DMS153 treated with DMSO at 0.1 percent for 48 hours (cell line): ENCODE measurements at regions not wholly inside any gene's neighbourhood (a gene's known extent, or its start where the extent isn't known, plus 50 kb on each side); places are given as distances from the start of the nearest gene placed in this dataset.

ENCODE experiments used
- DNase-seq: peaks from one replicate; lab custom pipeline; 2025; ENCODE audit not compliant: unreplicated experiment; lab: John Stamatoyannopoulos, UW

GRCh38 chr22:48888466-48889208 lies 939.0 kb downstream of the BRD1 start:
- DNase-seq = no peak

DNA sequence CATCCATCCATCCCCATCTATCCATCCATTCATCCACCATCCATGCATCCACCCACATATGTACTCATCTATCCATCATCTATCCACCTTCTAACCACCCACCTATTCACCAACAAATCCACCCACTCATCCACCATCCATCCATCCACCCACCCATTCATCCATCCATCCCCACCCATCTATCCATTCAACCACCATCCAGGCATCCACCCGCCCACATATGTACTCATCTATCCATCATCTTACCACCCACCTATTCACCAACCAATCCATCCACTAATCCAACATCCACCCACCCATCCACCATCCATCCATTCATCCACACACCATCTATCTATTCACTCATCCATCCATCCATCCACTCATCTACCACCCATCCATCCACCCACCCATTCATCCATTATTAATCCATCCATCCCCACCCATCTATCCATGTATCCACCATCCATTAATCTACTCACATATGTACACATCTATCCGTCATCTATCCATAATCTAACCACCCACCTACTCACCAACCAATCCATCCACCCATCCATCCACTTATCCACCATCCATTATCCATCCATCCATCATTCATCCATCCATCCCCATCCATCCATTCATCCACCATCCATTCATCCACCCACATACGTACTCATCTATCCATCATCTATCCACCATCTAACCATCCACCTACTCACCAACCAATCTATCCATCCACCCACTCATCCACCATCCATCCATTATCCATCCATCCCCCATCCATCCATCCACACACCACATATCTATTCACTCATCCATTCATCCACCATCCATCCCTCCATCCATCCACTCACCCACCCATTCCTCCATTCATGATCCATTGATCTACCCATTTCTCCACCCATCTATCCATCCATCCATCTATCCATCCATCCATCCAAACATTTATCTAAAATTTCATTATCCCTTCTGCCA lies 940.0 kb downstream of the BRD1 start:
- no peak for DNase-seq

DNA sequence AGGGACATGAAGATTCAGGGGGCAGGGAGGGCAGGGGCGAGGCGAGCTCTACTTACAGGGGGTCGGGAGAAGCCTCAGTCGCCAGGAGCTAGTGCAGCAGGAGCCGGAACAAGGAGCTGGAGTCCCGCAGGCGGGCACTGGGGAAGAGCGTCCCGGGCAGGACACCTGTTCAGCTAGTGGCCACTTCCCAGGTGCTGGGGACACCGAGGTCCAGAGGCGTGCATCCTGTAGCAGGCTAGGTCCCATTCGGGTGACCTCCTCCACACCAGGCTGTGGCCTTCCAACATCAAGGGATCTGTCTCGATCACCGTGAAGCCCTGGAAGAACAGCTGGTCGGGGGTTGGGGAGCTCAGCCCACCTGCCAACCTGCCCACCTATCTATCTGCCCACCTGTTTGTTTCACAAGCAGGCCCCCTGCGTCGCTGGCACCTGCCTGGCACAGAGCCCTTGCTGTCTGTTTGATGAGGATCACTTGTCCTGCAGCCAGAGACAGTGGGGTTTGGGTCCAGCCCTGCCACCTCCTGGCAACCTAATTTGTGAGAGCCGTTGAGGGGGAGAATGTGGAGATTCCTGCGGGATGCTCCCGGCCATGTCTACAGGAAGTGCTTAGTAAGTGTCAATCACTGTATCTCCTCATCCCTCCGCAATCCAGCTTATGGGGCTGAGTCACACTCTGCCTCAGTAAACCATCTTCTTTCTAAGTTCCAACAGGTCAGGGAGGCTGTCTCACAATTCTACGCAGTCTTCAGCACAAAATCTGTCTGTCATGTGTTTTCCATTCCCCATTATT lies 940.9 kb downstream of the BRD1 start:
- peak; percentile 44 for DNase-seq

- peak; percentile 68 for DNase-seq
Observed at GRCh38 chr22:48885919-48886305, 941.8 kb downstream of the BRD1 start.

DNA sequence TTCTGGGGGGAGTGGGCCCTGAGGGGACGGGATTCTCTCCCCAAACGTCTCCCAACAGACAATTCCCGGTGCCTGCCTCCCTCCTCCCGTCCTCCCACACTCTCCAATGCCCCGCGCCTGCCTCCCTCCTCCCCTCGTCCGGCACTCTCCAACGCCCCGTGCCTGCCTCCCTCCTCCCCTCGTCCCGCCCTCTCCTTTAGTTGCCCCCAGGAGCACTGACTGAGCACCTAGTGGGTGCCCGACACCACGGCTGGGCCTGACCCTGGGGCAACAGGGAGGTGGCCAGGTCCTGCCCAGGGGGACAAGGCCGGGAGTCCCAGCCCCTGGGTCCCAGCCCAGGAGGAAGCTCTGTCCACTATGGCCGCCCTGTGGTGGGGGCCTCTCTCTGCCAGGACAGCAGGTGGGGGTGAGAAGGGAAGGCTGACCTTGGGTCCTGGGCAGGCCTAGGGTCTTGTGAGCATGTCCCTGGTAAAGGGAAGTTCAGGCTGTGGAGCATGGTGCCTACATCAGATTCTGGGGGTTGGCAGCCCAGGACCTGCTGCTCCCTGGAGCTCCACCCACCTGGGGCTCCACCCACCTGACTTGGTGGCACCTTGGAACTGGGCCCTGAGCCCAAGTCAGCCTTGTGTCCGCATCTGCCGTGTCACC lies 942.3 kb downstream of the BRD1 start:
- DNase-seq = no peak

DNA sequence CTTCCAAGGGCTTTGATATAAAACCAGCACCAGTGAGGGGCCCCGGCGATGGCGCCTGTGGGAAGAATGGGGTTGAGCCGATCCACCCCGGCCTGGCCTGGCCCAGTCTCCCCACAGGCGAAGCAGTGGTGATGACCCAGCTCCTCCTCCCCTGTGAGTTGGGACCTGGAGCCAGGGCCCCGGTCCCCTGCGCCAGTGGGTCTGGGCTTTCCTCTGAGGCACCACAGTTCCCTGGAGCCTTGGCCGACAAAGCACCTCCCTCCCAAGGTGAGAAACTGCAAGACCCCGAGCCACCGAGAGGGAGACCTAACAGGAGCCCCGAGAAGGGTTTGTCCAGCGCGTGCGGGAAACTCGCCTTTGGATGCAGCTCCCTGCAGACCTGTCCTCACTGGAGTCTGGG lies 942.9 kb downstream of the BRD1 start:
- DNase-seq = no peak

DNA sequence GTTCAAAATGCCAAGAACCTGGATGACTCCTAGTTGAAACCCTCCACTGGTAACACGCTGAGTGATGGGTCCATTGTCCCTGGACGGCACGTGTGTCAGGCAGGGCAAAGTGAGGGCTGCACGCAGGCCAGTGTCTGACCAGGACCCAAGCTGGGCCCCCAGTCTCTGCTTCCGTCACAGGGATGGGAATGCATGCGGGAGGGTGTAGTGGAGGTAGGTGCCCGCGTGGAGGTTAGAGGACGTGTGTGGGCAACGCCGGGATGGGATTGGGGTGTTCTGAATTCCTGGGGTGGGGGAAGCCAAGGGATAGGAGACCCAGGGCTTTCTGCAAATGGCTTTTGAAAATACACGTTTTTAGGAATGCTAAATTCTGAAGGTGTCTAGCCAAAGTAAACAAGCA lies 943.3 kb downstream of the BRD1 start:
- no peak for DNase-seq

GRCh38 chr22:48883211-48883960 lies 944.3 kb downstream of the BRD1 start:
- no peak for DNase-seq

GRCh38 chr22:48882636-48883200 lies 945.0 kb downstream of the BRD1 start:
- DNase-seq = no peak

- no peak for DNase-seq
Observed at GRCh38 chr22:48881326-48881980, 946.2 kb downstream of the BRD1 start.

- no peak for DNase-seq
Observed at GRCh38 chr22:48880749-48881148, 946.9 kb downstream of the BRD1 start.

DNA sequence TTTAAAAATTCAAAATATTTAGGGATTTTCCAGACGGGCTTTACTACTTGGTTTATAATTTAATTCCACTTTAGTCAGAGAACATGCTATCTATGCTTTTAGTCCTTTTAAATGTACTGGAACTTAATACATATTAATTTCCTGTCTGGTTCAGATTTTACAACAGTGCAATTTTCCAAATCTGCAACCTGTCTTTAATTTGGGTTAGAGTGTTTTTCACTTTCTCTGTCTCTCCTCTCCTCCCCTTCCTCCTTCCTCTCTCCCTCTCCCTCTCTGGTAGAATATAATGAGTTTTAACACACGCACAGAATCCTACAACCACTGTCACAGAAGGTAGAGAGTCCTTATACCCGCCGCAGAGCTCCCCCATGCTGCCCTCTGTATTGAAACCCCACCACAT lies 950.7 kb downstream of the BRD1 start:
- DNase-seq = no peak

- no peak for DNase-seq
Observed at GRCh38 chr22:48874956-48875355, 952.7 kb downstream of the BRD1 start.

DNA sequence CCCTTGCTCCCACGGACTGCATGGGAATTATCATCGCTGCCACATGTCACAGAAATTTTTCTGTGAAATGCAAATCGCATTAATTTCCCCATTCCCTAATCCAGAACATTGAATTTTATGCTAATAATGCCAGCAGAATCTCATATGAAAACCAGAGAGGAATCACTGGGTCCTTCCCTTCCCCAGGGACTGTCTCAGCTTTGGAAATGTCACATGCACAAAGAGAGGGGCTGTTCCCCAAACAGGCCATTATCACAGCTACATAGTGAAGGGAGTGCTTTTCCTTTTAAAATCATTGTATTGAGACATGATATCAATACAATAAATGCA lies 954.5 kb downstream of the BRD1 start:
- no peak for DNase-seq

GRCh38 chr22:48872271-48873190 lies 955.1 kb downstream of the BRD1 start:
- no peak for DNase-seq

DNA sequence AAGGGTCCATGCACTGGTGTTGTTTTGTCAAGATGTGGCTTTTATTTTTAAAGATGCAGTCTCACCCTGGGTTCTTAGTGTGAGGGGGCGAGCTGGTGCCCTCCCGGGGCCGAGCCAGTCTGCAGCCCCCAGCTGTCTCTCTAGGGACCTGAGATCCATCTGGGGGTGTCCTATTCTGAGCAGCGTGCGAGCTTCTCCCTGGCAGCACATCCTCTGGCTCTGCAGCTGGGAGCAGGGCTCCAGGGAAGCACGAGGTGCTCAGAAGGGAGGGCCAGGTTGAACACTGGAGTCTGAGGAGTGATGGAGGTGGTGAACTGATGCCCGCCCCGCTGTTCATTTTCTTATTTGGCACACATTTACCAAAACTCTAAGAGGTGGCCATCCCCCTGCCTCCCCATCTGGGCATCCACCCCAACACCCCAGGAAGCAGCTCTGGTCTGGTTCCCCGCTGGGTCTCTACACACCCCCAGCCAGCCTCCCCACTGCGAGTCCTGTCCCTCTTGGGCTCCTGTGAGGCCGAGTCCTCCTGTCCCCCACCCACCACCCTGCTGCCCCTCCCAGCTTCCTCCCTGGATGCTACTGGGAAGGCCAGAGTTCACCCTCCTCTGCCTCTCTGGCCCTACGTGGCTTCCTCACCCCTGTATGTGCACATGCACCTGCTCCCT lies 956.4 kb downstream of the BRD1 start:
- no peak for DNase-seq

GRCh38 chr22:48870436-48870835 lies 957.2 kb downstream of the BRD1 start:
- DNase-seq = no peak

DNA sequence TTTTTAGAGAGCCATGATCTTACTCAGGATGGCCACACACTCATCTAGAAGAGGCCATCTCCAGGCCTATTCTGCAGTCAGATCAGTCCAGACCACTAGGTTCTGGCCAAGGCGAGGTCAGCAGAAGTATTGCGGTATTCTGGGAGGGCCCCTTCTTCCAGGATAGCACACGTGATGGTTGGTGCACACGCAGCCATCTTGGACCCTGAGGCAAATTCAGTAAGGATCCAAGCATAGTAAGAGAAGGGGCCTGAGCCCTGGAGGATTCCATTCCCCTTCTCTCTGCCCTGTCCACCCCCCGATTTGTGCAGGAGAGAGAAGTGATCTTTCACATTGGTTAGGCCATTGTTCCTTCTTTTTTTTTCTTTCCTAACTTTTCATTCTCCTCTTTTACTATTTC lies 957.9 kb downstream of the BRD1 start:
- no peak for DNase-seq
